Effector memory CD4-positive, alpha-beta T cell (primary cell): ENCODE measurements at regions not wholly inside any gene's neighbourhood (a gene's known extent, or its start where the extent isn't known, plus 50 kb on each side); places are given as distances from the start of the nearest gene placed in this dataset.

Experiments used
- DNase-seq, 3 donors: peaks; one replicate each; pipeline ENCODE4 v3.0.0-alpha.2; 2020
- H3K27ac ChIP-seq: 2 replicates; pipeline ENCODE4 v1.7.0; 2013; ENCODE audit warnings: mild to moderate bottlenecking, low read length, moderate library complexity; ENCODE audit not compliant: insufficient read depth, poor library complexity, severe bottlenecking
- H3K27me3 ChIP-seq: replicated peaks from 2 replicates; pipeline ENCODE4 v1.7.0; 2013; ENCODE audit warnings: mild to moderate bottlenecking, low read length; ENCODE audit not compliant: insufficient read depth, control insufficient read depth, poor library complexity, severe bottlenecking
- H3K36me3 ChIP-seq: 2 replicates; pipeline ENCODE4 v1.7.0; 2013; ENCODE audit warnings: mild to moderate bottlenecking, low read length, moderate library complexity; ENCODE audit not compliant: control insufficient read depth, insufficient read depth
- H3K4me1 ChIP-seq: 2 replicates; pipeline ENCODE4 v1.7.0; 2013; ENCODE audit warnings: low read length, mild to moderate bottlenecking; ENCODE audit not compliant: control insufficient read depth, insufficient read depth, poor library complexity, severe bottlenecking
- H3K4me3 ChIP-seq: 2 replicates; pipeline ENCODE4 v1.7.0; 2013; ENCODE audit warnings: low read length, low read depth, mild to moderate bottlenecking; ENCODE audit not compliant: insufficient read depth, poor library complexity, severe bottlenecking
- H3K9me3 ChIP-seq: 2 replicates; pipeline ENCODE4 v1.7.0; 2013; ENCODE audit warnings: mild to moderate bottlenecking, low read length, moderate library complexity; ENCODE audit not compliant: control insufficient read depth

- Histone ChIP-seq H3K27ac (no peak overlapping the region), H3K36me3 (no peaks in the 10 kb centered on the region), H3K4me3 (no peak overlapping the region), H3K9me3 (no peaks in the 10 kb centered on the region), H3K4me1 (no peaks in the 10 kb centered on the region), H3K27me3 (peaks cover 5% of the 10 kb centered on the region)
- DNase-seq: no peak
Measured at GRCh38 chr6:99739526-99739925, 132.9 kb downstream of the PRDM13 start.

GRCh38 chr6:99741092-99741491, 134.5 kb downstream of the PRDM13 start:
- Histone ChIP-seq H3K36me3 (no peaks in the 10 kb centered on the region), H3K27me3 (peaks cover 5% of the 10 kb centered on the region), H3K9me3 (no peaks in the 10 kb centered on the region), H3K4me3 (no peak overlapping the region), H3K4me1 (no peaks in the 10 kb centered on the region), H3K27ac (no peak overlapping the region)
- no peak for DNase-seq

- Histone ChIP-seq H3K27me3 (peaks cover 5% of the 10 kb centered on the region), H3K4me1 (no peaks in the 10 kb centered on the region), H3K36me3 (no peaks in the 10 kb centered on the region), H3K27ac (no peak overlapping the region), H3K9me3 (no peaks in the 10 kb centered on the region), H3K4me3 (no peak overlapping the region)
- no peak for DNase-seq
Measured at GRCh38 chr6:99743647-99744046, 137.0 kb downstream of the PRDM13 start.

GRCh38 chr6:99745651-99746050, 139.0 kb downstream of the PRDM13 start:
- Histone ChIP-seq H3K27me3 (peaks cover 3% of the 10 kb centered on the region), H3K4me1 (no peaks in the 10 kb centered on the region), H3K27ac (no peak overlapping the region), H3K9me3 (no peaks in the 10 kb centered on the region), H3K36me3 (no peaks in the 10 kb centered on the region), H3K4me3 (no peak overlapping the region)
- DNase-seq: no peak

GRCh38 chr6:99746261-99746895, 139.7 kb downstream of the PRDM13 start:
- no peak overlapping the region for H3K4me3 ChIP-seq
- no peaks in the 10 kb centered on the region for H3K36me3 ChIP-seq
- no peaks in the 10 kb centered on the region for H3K4me1 ChIP-seq
- no peaks in the 10 kb centered on the region for H3K27me3 ChIP-seq
- H3K9me3 ChIP-seq: no peaks in the 10 kb centered on the region
- H3K27ac ChIP-seq: no peak overlapping the region
- peak; percentile 2 to 34 (median 9) for DNase-seq

GRCh38 chr6:99761711-99762110, 155.1 kb downstream of the PRDM13 start:
- no peak overlapping the region for H3K27ac ChIP-seq
- no peaks in the 10 kb centered on the region for H3K9me3 ChIP-seq
- no peaks in the 10 kb centered on the region for H3K27me3 ChIP-seq
- H3K4me1 ChIP-seq: no peaks in the 10 kb centered on the region
- DNase-seq: no peak
- no peak overlapping the region for H3K4me3 ChIP-seq
- no peaks in the 10 kb centered on the region for H3K36me3 ChIP-seq

GRCh38 chr6:99768166-99768565, 161.5 kb downstream of the PRDM13 start:
- Histone ChIP-seq H3K36me3 (no peaks in the 10 kb centered on the region), H3K4me3 (no peak overlapping the region), H3K9me3 (no peaks in the 10 kb centered on the region), H3K27ac (no peak overlapping the region), H3K27me3 (no peaks in the 10 kb centered on the region), H3K4me1 (no peaks in the 10 kb centered on the region)
- no peak for DNase-seq

GRCh38 chr6:99779631-99780555, 173.3 kb downstream of the PRDM13 start:
- Histone ChIP-seq H3K27me3 (no peaks in the 10 kb centered on the region), H3K4me1 (no peaks in the 10 kb centered on the region), H3K9me3 (no peaks in the 10 kb centered on the region), H3K27ac (no peak overlapping the region), H3K36me3 (no peaks in the 10 kb centered on the region), H3K4me3 (no peak overlapping the region)
- DNase-seq: no peak

- H3K4me1 ChIP-seq: no peaks in the 10 kb centered on the region
- no peaks in the 10 kb centered on the region for H3K27me3 ChIP-seq
- H3K36me3 ChIP-seq: no peaks in the 10 kb centered on the region
- H3K27ac ChIP-seq: no peak overlapping the region
- no peak overlapping the region for H3K4me3 ChIP-seq
- no peak for DNase-seq
- no peaks in the 10 kb centered on the region for H3K9me3 ChIP-seq
Measured at GRCh38 chr6:99780556-99780885, 173.9 kb downstream of the PRDM13 start.

- no peaks in the 10 kb centered on the region for H3K9me3 ChIP-seq
- H3K4me3 ChIP-seq: no peak overlapping the region
- no peaks in the 10 kb centered on the region for H3K4me1 ChIP-seq
- no peak for DNase-seq
- no peaks in the 10 kb centered on the region for H3K27me3 ChIP-seq
- H3K27ac ChIP-seq: no peak overlapping the region
- no peaks in the 10 kb centered on the region for H3K36me3 ChIP-seq
Measured at GRCh38 chr6:99789767-99790166, 183.1 kb downstream of the PRDM13 start.
